Neural progenitor cell (in vitro differentiated cells): ENCODE measurements at regions not wholly inside any gene's neighbourhood (a gene's known extent, or its start where the extent isn't known, plus 50 kb on each side); places are given as distances from the start of the nearest gene placed in this dataset.

ENCODE experiments used
- DNase-seq: peaks from one replicate; pipeline ENCODE4 v3.0.0-alpha.2; 2016; ENCODE audit warnings: low spot score
- H2AFZ ChIP-seq: fragments of 200-600 bp; sonication (generic); replicated peaks from 2 replicates; pipeline ENCODE4 v1.6.1; 2016; ENCODE audit warnings: antibody characterized with exemption
- H3F3A ChIP-seq: fragments of 200-600 bp; sonication (generic); 2 replicates; pipeline ENCODE4 v1.6.1; 2016; ENCODE audit warnings: antibody characterized with exemption, low read depth
- H3K27ac ChIP-seq: fragments of 200-600 bp; sonication (generic); 2 replicates; pipeline ENCODE4 v1.5.1; 2016; ENCODE audit warnings: mild to moderate bottlenecking
- H3K27me3 ChIP-seq: fragments of 200-600 bp; sonication (generic); 2 replicates; pipeline ENCODE4 v1.6.1; 2016; ENCODE audit warnings: mild to moderate bottlenecking, moderate library complexity
- H3K36me3 ChIP-seq: fragments of 200-600 bp; sonication (generic); 2 replicates; pipeline ENCODE4 v1.5.1; 2016
- H3K4me1 ChIP-seq: fragments of 200-600 bp; sonication (generic); 2 replicates; pipeline ENCODE4 v1.6.1; 2016; ENCODE audit warnings: mixed run types
- H3K4me2 ChIP-seq: fragments of 200-600 bp; sonication (generic); 2 replicates; pipeline ENCODE4 v1.6.1; 2016
- H3K4me3 ChIP-seq: fragments of 200-600 bp; sonication (generic); 2 replicates; pipeline ENCODE4 v1.5.1; 2016
- H3K79me2 ChIP-seq: fragments of 200-600 bp; sonication (generic); 2 replicates; pipeline ENCODE4 v1.6.1; 2016; ENCODE audit warnings: low read depth
- H3K9ac ChIP-seq: fragments of 200-600 bp; sonication (generic); 2 replicates; pipeline ENCODE4 v1.6.1; 2016
- H3K9me3 ChIP-seq: fragments of 200-600 bp; sonication (generic); 2 replicates; pipeline ENCODE4 v1.5.1; 2016; ENCODE audit warnings: low read depth
- H4K20me1 ChIP-seq: fragments of 200-600 bp; sonication (generic); 2 replicates; pipeline ENCODE4 v1.6.1; 2016; ENCODE audit warnings: low read depth
- H3K27ac Mint-ChIP-seq: 3 replicates; pipeline ENCODE4 v1.8.0; 2021; ENCODE audit warnings: mixed read lengths
- H3K27me3 Mint-ChIP-seq: 2 replicates; pipeline ENCODE4 v1.8.0; 2022; ENCODE audit warnings: low read depth, mild to moderate bottlenecking, inconsistent platforms, moderate library complexity, mixed read lengths; ENCODE audit not compliant: insufficient read depth
- H3K36me3 Mint-ChIP-seq: 3 replicates; pipeline ENCODE4 v1.8.0; 2021; ENCODE audit warnings: mixed read lengths
- H3K4me1 Mint-ChIP-seq: 3 replicates; pipeline ENCODE4 v1.8.0; 2021; ENCODE audit warnings: mixed read lengths
- H3K4me3 Mint-ChIP-seq: 3 replicates; pipeline ENCODE4 v1.8.0; 2021; ENCODE audit warnings: mild to moderate bottlenecking, moderate library complexity, mixed read lengths
- H3K9me3 Mint-ChIP-seq: 3 replicates; pipeline ENCODE4 v1.8.0; 2020; ENCODE audit warnings: mixed read lengths
- CTCF ChIP-seq: fragments of 200-600 bp; sonication (generic); IDR thresholded peaks from 2 replicates; pipeline ENCODE4 v1.5.1; 2017; ENCODE audit warnings: antibody characterized with exemption, mild to moderate bottlenecking
- EZH2 ChIP-seq: fragments of 200-600 bp; sonication (generic); IDR thresholded peaks from 2 replicates; pipeline ENCODE4 v1.6.1; 2017; ENCODE audit warnings: antibody characterized with exemption, mild to moderate bottlenecking, moderate library complexity
- EZH2phosphoT487 ChIP-seq: fragments of 200-600 bp; sonication (generic); IDR thresholded peaks from 2 replicates; pipeline ENCODE4 v1.6.1; 2017; ENCODE audit warnings: antibody characterized with exemption

- Mint-ChIP-seq H3K36me3 (no peaks in the 10 kb centered on the region), H3K9me3 (no peaks in the 10 kb centered on the region), H3K4me1 (no peaks in the 10 kb centered on the region), H3K27me3 (no peaks in the 10 kb centered on the region), H3K4me3 (no peak overlapping the region), H3K27ac (no peak overlapping the region)
- H3K4me3 ChIP-seq, result no peak overlapping the region
- no peaks in the 10 kb centered on the region for H3K9me3 ChIP-seq
- no peaks in the 10 kb centered on the region for H3F3A ChIP-seq
- TF ChIP-seq CTCF (no peak), EZH2 (no peak), EZH2phosphoT487 (no peak)
- no peak overlapping the region for H3K27ac ChIP-seq
- H3K27me3 ChIP-seq, result no peaks in the 10 kb centered on the region
- DNase-seq, result no peak
- no peaks in the 10 kb centered on the region for H4K20me1 ChIP-seq
- H3K4me1 ChIP-seq, result no peaks in the 10 kb centered on the region
- H3K4me2 ChIP-seq, result no peak overlapping the region
- no peaks in the 10 kb centered on the region for H3K36me3 ChIP-seq
- no peak overlapping the region for H3K9ac ChIP-seq
- H2AFZ ChIP-seq, result no peak overlapping the region
- no peaks in the 10 kb centered on the region for H3K79me2 ChIP-seq
Observed at GRCh38 chr2:115946341-115946740, 1503.9 kb downstream of the DPP10 start.

- no peak overlapping the region for H3K9ac ChIP-seq
- TF ChIP-seq CTCF (no peak), EZH2phosphoT487 (no peak), EZH2 (no peak)
- Mint-ChIP-seq H3K4me1 (no peaks in the 10 kb centered on the region), H3K27me3 (no peaks in the 10 kb centered on the region), H3K4me3 (no peak overlapping the region), H3K27ac (no peak overlapping the region), H3K36me3 (no peaks in the 10 kb centered on the region), H3K9me3 (no peaks in the 10 kb centered on the region)
- DNase-seq, result no peak
- H3K27me3 ChIP-seq, result no peaks in the 10 kb centered on the region
- no peaks in the 10 kb centered on the region for H3F3A ChIP-seq
- H4K20me1 ChIP-seq, result no peaks in the 10 kb centered on the region
- H3K4me3 ChIP-seq, result no peak overlapping the region
- H3K36me3 ChIP-seq, result no peaks in the 10 kb centered on the region
- H2AFZ ChIP-seq, result no peak overlapping the region
- H3K27ac ChIP-seq, result no peak overlapping the region
- H3K79me2 ChIP-seq, result no peaks in the 10 kb centered on the region
- no peaks in the 10 kb centered on the region for H3K9me3 ChIP-seq
- H3K4me2 ChIP-seq, result no peak overlapping the region
- no peaks in the 10 kb centered on the region for H3K4me1 ChIP-seq
Observed at GRCh38 chr2:115946891-115947290, 1504.5 kb downstream of the DPP10 start.

GRCh38 chr2:115976916-115977315 lies 1534.5 kb downstream of the DPP10 start:
- no peak overlapping the region for H3K27ac Mint-ChIP-seq
- peak overlapping the region; percentile 90 for H2AFZ ChIP-seq

More at GRCh38 chr2:115976916-115977315, 1534.5 kb downstream of the DPP10 start:
- H3K27ac ChIP-seq, result no peak overlapping the region
- H3K9ac ChIP-seq, result no peak overlapping the region
- H3K4me2 ChIP-seq, result no peak overlapping the region
- no peaks in the 10 kb centered on the region for H3K36me3 Mint-ChIP-seq
- H3K27me3 ChIP-seq, result no peaks in the 10 kb centered on the region
- no peaks in the 10 kb centered on the region for H3K79me2 ChIP-seq
- H3K9me3 ChIP-seq, result no peaks in the 10 kb centered on the region
- H3F3A ChIP-seq, result no peaks in the 10 kb centered on the region
- no peaks in the 10 kb centered on the region for H3K4me1 Mint-ChIP-seq
- H3K27me3 Mint-ChIP-seq, result no peaks in the 10 kb centered on the region
- H3K9me3 Mint-ChIP-seq, result peaks cover 3% of the 10 kb centered on the region
- no peaks in the 10 kb centered on the region for H4K20me1 ChIP-seq
- H3K4me1 ChIP-seq, result no peaks in the 10 kb centered on the region
- no peak overlapping the region for H3K4me3 ChIP-seq
- H3K36me3 ChIP-seq, result no peaks in the 10 kb centered on the region
- DNase-seq, result no peak
- H3K4me3 Mint-ChIP-seq, result no peak overlapping the region
- TF ChIP-seq CTCF (no peak), EZH2 (no peak), EZH2phosphoT487 (no peak)
